Panc1 (cell line): ENCODE measurements at regions not wholly inside any gene's neighbourhood (a gene's known extent, or its start where the extent isn't known, plus 50 kb on each side); places are given as distances from the start of the nearest gene placed in this dataset.

Experiments used
- ATAC-seq: fragments of 200-7000 bp; cut with Tn5 transposase; 2 replicates; pipeline ENCODE4 v1.9.1; 2020; ENCODE audit warnings: mild to moderate bottlenecking, moderate library complexity
- BruUV-seq: library from RNA; stranded (reverse); fragments of 400-500 nt; replicated peaks from 2 replicates; lab custom pipeline; 2021; lab: Mats Ljungman, UMichigan
- CTCF ChIA-PET: fragments of 300-600 bp; sonication (Branson Sonifier 250); formaldehyde crosslinking; loops from one replicate; lab custom pipeline; 2022; ENCODE audit warnings: antibody characterized with exemption; lab: Charles Lee
- POLR2A ChIA-PET: fragments of 300-600 bp; sonication (Branson Sonifier 250); formaldehyde crosslinking; loops from one replicate; lab custom pipeline; 2022; ENCODE audit warnings: antibody characterized with exemption; lab: Charles Lee
- DNase-seq: peaks from one replicate; pipeline ENCODE4 v3.0.0-alpha.2; 2010; ENCODE audit warnings: low read depth, low spot score
- H3K27ac ChIP-seq: 2 replicates; pipeline ENCODE4 v1.5.1; 2011; ENCODE audit warnings: mild to moderate bottlenecking, low read length, inconsistent platforms
- H3K27me3 ChIP-seq: fragments of 200-500 bp; sonication (Bioruptor generic); 2 replicates; pipeline ENCODE4 v1.6.0; 2014; ENCODE audit warnings: low read length, inconsistent platforms; ENCODE audit not compliant: control insufficient read depth, insufficient read depth
- H3K36me3 ChIP-seq: fragments of 200-500 bp; sonication (Bioruptor generic); 2 replicates; pipeline ENCODE4 v1.5.1; 2014; ENCODE audit warnings: inconsistent platforms, mild to moderate bottlenecking, low read length, moderate library complexity; ENCODE audit not compliant: control insufficient read depth, insufficient read depth
- H3K4me1 ChIP-seq: 2 replicates; pipeline ENCODE4 v1.5.1; 2011; ENCODE audit warnings: inconsistent platforms, mild to moderate bottlenecking, low read length, moderate library complexity; ENCODE audit not compliant: control insufficient read depth, insufficient read depth
- H3K4me3 ChIP-seq, 2 experiments: 2 replicates each; pipeline ENCODE4 v1.5.1; 2011 to 2012; ENCODE audit warnings: low read depth in 2 of 2, low read length in 2 of 2, mild to moderate bottlenecking in 2 of 2, inconsistent platforms in 1 of 2, moderate library complexity in 1 of 2
- H3K9me3 ChIP-seq: fragments of 200-500 bp; sonication (Bioruptor generic); 2 replicates; pipeline ENCODE4 v1.5.1; 2014; ENCODE audit warnings: low read depth, mild to moderate bottlenecking, inconsistent platforms, low read length, moderate library complexity; ENCODE audit not compliant: control insufficient read depth, insufficient read depth
- CTCF ChIP-seq: fragments of 450-650 bp; IDR thresholded peaks from 2 replicates; pipeline ENCODE4 v1.5.1; 2017; ENCODE audit warnings: mild to moderate bottlenecking
- POLR2AphosphoS5 ChIP-seq: IDR thresholded peaks from 2 replicates; pipeline ENCODE4 v1.6.1; 2012; ENCODE audit warnings: mild to moderate bottlenecking, low read depth, low read length, moderate library complexity
- SIN3A ChIP-seq: IDR thresholded peaks from 2 replicates; pipeline ENCODE4 v1.6.1; 2012; ENCODE audit warnings: low read depth, mild to moderate bottlenecking, low read length, moderate library complexity, borderline replicate concordance; ENCODE audit not compliant: insufficient read depth
- TCF7L2 ChIP-seq: IDR thresholded peaks from 2 replicates; pipeline ENCODE4 v1.6.1; 2011; ENCODE audit warnings: mild to moderate bottlenecking, low read depth, low read length, inconsistent platforms
- in situ Hi-C: cut with HindIII; loops from 2 replicates; pipeline ENCODE4 v1.10.0; 2016; ENCODE audit warnings: low sequenced_read_pairs, low pct_unique_long_range_greater_than_20kb
- intact Hi-C: fragments of 100-400 bp; cut with micrococcal nuclease; formaldehyde crosslinking; loops from one replicate; pipeline ENCODE4 v1.10.0; 2022; ENCODE audit not compliant: unreplicated experiment
- TF ChIP-seq, protein P1 (sequence below), 2 experiments: IDR thresholded peaks; 2 replicates each; pipeline ENCODE4 v1.6.1; 2011 to 2012; ENCODE audit warnings: low read depth in 2 of 2, control low read depth in 1 of 2, low read length in 1 of 2, mild to moderate bottlenecking in 1 of 2, moderate library complexity in 1 of 2; ENCODE audit not compliant: insufficient read depth in 1 of 2

DNA sequence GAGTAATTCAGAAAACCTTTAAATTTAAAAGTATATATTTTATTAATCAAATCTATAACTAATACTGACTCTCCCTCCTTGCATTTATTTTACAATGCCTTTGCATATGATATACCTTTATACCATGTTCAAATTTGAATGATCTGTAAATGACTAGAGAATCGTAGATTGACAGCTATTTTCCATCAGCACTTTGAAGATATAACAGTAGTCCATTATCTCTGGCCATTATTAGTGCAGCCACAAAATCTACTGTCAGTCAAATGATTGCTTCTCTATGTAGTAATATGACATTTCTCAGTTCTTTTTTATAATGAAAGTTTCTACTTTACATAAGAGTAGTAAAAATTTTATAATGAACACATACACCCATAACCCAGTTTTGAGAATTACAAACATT is 1054.8 kb upstream of the B3GALT2 start:
- Histone ChIP-seq H3K4me3 (no peak overlapping the region), H3K27ac (no peak overlapping the region), H3K9me3 (no peaks in the 10 kb centered on the region), H3K4me1 (no peaks in the 10 kb centered on the region), H3K36me3 (no peaks in the 10 kb centered on the region), H3K27me3 (no peaks in the 10 kb centered on the region)
- intact Hi-C loops: no loop called here
- no TSS peak for BruUV-seq
- no peak for ATAC-seq
- in situ Hi-C loops: no loop called here
- no peak for TF ChIP-seq CTCF
- no peak for TF ChIP-seq POLR2AphosphoS5
- TF ChIP-seq TCF7L2: no peak
- TF ChIP-seq SIN3A: no peak
- TF ChIP-seq, protein P1, sequence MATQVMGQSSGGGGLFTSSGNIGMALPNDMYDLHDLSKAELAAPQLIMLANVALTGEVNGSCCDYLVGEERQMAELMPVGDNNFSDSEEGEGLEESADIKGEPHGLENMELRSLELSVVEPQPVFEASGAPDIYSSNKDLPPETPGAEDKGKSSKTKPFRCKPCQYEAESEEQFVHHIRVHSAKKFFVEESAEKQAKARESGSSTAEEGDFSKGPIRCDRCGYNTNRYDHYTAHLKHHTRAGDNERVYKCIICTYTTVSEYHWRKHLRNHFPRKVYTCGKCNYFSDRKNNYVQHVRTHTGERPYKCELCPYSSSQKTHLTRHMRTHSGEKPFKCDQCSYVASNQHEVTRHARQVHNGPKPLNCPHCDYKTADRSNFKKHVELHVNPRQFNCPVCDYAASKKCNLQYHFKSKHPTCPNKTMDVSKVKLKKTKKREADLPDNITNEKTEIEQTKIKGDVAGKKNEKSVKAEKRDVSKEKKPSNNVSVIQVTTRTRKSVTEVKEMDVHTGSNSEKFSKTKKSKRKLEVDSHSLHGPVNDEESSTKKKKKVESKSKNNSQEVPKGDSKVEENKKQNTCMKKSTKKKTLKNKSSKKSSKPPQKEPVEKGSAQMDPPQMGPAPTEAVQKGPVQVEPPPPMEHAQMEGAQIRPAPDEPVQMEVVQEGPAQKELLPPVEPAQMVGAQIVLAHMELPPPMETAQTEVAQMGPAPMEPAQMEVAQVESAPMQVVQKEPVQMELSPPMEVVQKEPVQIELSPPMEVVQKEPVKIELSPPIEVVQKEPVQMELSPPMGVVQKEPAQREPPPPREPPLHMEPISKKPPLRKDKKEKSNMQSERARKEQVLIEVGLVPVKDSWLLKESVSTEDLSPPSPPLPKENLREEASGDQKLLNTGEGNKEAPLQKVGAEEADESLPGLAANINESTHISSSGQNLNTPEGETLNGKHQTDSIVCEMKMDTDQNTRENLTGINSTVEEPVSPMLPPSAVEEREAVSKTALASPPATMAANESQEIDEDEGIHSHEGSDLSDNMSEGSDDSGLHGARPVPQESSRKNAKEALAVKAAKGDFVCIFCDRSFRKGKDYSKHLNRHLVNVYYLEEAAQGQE (IDR thresholded peaks at IDR 0.05; ENCODE audit: insufficient read depth in 1 of 2, low read depth in 2 of 2, low read length in 1 of 2): no peak
- DNase-seq: no peak
- ChIA-PET CTCF (no interaction called here), POLR2A (no interaction called here)

DNA sequence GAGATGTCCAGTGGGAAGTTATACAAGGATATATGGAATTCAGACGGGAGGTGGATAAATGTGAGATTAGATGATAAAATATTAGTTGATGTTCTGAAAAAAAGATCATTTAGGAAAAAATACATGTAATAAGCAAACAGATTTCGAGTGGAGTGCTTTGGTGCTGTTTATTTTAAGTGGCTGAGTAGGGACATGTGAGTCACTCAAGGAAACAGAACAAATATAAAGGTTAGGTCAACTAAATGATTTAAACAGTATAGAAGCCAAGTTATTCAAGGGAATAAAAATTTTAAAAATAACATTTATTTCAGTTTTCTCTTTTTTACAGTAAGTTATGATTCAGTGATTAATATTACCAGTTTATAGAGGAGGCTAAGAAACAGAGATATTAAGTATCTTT is 1046.7 kb upstream of the B3GALT2 start:
- H3K27ac ChIP-seq: no peak overlapping the region
- POLR2A ChIA-PET: no interaction called here
- H3K36me3 ChIP-seq: no peaks in the 10 kb centered on the region
- TF ChIP-seq, protein P1 (IDR thresholded peaks at IDR 0.05; ENCODE audit: insufficient read depth in 1 of 2, low read depth in 2 of 2, low read length in 1 of 2): no peak
- TF ChIP-seq TCF7L2 (no peak), SIN3A (no peak), POLR2AphosphoS5 (no peak), CTCF (no peak)
- BruUV-seq: no TSS peak
- ATAC-seq: no peak
- H3K4me1 ChIP-seq: no peaks in the 10 kb centered on the region
- no peak for DNase-seq
- intact Hi-C loops (no loop called here), in situ Hi-C loops (no loop called here)
- H3K4me3 ChIP-seq: no peak overlapping the region
- no peaks in the 10 kb centered on the region; the same call in 1 of the 2 replicates for H3K9me3 ChIP-seq
- H3K27me3 ChIP-seq: no peaks in the 10 kb centered on the region
- CTCF ChIA-PET: no interaction called here
